ENCODE measurements at regions not wholly inside any gene's neighbourhood (a gene's known extent, or its start where the extent isn't known, plus 50 kb on each side); places are given as distances from the start of the nearest gene placed in this dataset.

DNA sequence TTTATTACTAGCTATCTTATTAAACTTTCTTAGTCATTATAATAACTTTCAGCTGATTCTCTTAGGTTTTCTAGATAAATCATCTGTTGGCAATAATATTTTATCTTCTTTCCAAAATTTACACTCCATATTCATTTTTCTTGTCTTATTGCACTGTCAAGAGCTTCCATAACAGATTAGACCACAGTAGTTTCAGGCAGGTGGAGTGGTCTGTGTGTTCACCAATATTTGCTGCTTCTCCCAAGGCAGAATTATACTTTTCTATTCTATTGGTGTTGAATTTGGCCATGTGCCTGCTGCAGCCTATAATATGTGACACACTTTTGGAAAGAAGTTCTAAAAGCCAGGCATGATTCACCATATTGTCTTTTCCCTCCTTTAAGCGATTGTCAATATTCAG, 422.8 kb downstream of the GATA3 start:
- no peak for ATAC-seq
- intact Hi-C loops (cut with DNase I) = loop anchor here (10.0 kb wide), 1 partner anchor 422 kb away; the partner anchor contains the start of gene GATA3
- no peak for DNase-seq (ENCODE audit: missing footprints)

DNA sequence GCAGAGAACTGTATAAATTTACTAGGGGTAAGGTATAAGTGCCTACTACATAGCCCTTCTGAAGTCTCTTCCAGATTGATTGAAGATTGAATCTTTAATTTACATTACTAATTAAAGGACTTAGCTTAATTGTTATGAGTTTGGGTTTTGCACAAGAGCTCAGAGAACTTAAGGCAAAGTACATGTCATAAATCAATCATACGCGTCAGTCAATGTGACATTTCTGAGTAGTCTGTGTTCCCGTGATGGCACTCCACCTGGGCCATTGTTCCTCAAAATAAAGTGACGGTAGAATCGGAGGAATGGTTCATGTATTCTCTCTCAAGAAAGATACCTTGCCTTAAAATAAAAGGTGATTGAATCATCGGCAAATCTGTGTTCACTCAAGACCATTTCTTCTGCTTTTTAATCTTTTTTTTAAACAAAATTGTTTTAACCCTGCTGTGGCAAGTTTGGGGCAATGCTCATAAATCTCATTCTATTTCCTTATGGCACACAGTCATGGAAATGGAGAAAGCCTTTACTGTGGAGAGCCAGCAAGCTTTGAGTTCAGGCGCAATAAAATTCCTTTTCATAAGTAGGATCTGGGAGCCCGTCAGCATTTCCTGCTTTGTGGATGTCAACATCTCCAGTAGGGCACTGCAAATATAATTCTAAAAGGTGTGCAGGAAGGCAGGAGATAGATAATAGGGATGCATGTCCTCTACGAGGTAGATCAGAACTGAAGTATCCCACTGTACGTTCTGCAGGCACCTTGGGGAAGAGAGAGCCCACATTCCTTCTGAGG, 427.4 kb downstream of the GATA3 start:
- DNase-seq (ENCODE audit: missing footprints) = no peak
- intact Hi-C loops (cut with DNase I) = no loop called here
- no peak for ATAC-seq

DNA sequence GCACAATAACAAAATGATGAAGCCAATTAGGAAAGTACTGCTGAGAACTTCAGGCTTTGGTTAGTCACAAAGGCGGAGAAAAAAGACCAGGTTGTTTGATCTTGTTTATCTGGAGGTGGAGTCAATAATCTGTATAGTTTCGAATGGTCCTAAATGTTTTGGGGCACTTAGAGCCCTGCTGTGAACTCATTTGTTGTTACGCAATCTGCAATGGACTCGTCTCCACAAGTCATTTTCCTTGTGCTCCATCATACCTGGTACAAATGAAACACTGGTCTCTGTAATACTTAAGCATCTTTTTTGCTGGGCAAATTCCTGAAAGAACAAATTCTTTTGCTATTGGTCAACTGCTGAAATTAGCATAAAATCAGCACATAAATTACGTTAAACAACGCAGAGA, 430.5 kb downstream of the GATA3 start:
- intact Hi-C loops (cut with DNase I) = no loop called here
- no peak for ATAC-seq
- DNase-seq (ENCODE audit: missing footprints) = no peak

- DNase-seq (ENCODE audit: missing footprints) (no peak), ATAC-seq (no peak)
- intact Hi-C loops (cut with DNase I) = no loop called here
Measured at GRCh38 chr10:8487346-8487745, 432.9 kb downstream of the GATA3 start.

DNA sequence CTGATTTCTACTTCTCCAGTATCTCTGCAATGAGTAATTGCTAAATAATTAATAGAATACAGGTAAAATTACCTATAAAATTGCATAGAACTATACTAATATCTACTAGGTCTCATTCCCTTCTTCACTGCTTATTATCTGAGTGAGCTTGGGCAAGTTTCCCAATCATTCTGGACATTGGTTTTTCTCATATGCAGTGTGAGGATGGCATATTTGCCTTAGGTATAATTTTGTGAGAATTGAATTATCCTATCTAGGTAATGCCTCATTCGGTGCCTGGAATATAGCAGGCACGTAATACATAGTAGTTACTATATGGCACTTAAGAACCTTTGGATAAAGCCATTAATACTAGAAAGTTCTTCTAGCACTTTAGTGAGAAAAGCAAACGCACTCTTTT, 434.7 kb downstream of the GATA3 start:
- intact Hi-C loops (cut with DNase I) = no loop called here
- ATAC-seq (no peak), DNase-seq (ENCODE audit: missing footprints) (no peak)

GRCh38 chr10:8489823-8490222, 435.3 kb downstream of the GATA3 start:
- ATAC-seq = no peak
- DNase-seq (ENCODE audit: missing footprints) = no peak
- intact Hi-C loops (cut with DNase I) = no loop called here

- intact Hi-C loops (cut with DNase I) = no loop called here
- DNase-seq (ENCODE audit: missing footprints) (no peak), ATAC-seq (no peak)
Measured at GRCh38 chr10:8498290-8498689, 443.8 kb downstream of the GATA3 start.

- DNase-seq (ENCODE audit: missing footprints) = no peak
- ATAC-seq = no peak
- intact Hi-C loops (cut with DNase I) = no loop called here
Measured at GRCh38 chr10:8498881-8499280, 444.4 kb downstream of the GATA3 start.

GRCh38 chr10:8499312-8499711, 444.8 kb downstream of the GATA3 start:
- intact Hi-C loops (cut with DNase I) = no loop called here
- ATAC-seq (no peak), DNase-seq (ENCODE audit: missing footprints) (no peak)

- intact Hi-C loops (cut with DNase I) = no loop called here
- ATAC-seq (no peak), DNase-seq (ENCODE audit: missing footprints) (no peak)
Measured at GRCh38 chr10:8499752-8500390, 445.4 kb downstream of the GATA3 start.

DNA sequence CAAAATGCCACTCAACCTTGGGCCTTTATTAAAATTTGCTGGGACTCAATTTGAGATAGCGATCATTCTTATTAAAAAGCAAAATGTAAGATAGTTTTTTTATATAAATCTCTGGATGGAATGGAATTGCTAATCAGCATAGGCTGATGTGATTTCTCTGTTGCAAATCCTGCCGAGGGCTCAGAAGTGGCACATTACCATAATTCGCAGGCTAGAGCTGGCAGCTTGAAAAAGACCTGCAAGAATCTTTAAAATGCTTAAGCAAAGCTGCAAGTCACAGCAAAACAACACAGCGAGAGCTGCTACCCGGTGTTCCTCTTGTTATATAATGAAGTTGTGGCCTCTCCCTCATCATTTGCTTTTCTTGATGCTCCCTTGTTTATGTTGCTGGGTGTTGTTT, 448.1 kb downstream of the GATA3 start:
- no peak for DNase-seq (ENCODE audit: missing footprints)
- intact Hi-C loops (cut with DNase I) = no loop called here
- ATAC-seq = no peak

- no peak for DNase-seq (ENCODE audit: missing footprints)
- intact Hi-C loops (cut with DNase I) = no loop called here
- ATAC-seq = no peak
Measured at GRCh38 chr10:8504499-8504898, 450.0 kb downstream of the GATA3 start.

DNA sequence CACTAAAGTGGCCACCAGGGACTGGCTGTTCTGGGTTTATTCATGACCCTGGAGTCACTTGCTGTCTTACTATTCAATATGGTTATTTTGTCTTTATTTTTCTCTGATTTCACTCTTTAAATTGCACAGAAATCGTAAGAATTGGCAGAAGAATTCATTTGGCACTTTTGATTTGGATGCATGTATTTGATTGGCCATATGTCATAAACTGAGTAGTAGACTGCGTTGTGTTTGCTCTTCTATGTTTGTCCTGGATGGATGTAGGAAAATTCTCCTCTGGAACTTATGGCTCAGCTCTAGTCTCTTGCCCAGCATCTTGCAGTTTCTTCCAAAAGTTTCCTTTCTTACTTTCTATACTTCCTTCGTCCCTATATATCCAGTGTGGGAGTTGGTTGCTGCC, 452.7 kb downstream of the GATA3 start:
- intact Hi-C loops (cut with DNase I) = no loop called here
- DNase-seq (ENCODE audit: missing footprints) (no peak), ATAC-seq (no peak)

DNA sequence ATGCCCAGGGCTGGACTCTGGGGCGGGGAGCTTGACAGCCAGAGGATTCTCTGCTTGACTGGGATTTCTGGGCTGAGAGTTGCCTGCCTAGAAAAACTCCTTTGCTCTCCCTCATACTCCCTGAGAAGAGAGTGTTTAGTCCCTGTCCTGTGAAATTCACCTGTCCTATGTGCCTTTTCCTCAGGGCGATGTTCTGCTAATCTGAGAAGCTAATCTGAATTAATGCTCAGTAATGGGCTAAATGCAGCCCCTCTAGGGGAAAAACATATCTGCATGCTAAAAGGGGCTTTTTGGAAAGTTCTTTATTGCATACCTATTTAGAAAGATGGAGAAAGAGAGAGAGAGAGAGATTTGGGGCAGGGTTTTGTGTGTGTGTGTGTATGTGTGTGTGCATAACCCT, 454.4 kb downstream of the GATA3 start:
- DNase-seq (ENCODE audit: missing footprints) = no peak
- no peak for ATAC-seq
- intact Hi-C loops (cut with DNase I) = no loop called here

- no peak for ATAC-seq
- no peak for DNase-seq (ENCODE audit: missing footprints)
- intact Hi-C loops (cut with DNase I) = no loop called here
Measured at GRCh38 chr10:8510471-8510870, 456.0 kb downstream of the GATA3 start.

DNA sequence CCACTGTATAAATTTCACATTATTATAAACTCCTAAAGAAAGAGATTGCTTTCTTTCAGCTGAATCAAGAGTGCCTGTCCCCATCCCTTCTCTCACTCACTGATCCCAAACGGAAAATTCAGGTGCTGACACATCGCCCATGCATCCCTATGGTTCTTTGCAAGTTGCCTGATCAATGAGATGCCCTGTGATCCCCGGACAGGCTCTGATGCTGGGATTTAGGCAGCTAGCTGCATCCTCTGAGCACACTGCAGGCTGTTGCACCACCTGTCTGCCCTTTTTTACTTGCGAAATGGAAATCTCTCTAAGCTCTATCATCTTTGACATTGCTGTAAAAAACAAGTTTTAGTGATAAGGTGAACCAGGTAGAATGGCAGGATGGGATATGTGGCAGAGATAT, 456.5 kb downstream of the GATA3 start:
- no peak for DNase-seq (ENCODE audit: missing footprints)
- intact Hi-C loops (cut with DNase I) = no loop called here

DNA sequence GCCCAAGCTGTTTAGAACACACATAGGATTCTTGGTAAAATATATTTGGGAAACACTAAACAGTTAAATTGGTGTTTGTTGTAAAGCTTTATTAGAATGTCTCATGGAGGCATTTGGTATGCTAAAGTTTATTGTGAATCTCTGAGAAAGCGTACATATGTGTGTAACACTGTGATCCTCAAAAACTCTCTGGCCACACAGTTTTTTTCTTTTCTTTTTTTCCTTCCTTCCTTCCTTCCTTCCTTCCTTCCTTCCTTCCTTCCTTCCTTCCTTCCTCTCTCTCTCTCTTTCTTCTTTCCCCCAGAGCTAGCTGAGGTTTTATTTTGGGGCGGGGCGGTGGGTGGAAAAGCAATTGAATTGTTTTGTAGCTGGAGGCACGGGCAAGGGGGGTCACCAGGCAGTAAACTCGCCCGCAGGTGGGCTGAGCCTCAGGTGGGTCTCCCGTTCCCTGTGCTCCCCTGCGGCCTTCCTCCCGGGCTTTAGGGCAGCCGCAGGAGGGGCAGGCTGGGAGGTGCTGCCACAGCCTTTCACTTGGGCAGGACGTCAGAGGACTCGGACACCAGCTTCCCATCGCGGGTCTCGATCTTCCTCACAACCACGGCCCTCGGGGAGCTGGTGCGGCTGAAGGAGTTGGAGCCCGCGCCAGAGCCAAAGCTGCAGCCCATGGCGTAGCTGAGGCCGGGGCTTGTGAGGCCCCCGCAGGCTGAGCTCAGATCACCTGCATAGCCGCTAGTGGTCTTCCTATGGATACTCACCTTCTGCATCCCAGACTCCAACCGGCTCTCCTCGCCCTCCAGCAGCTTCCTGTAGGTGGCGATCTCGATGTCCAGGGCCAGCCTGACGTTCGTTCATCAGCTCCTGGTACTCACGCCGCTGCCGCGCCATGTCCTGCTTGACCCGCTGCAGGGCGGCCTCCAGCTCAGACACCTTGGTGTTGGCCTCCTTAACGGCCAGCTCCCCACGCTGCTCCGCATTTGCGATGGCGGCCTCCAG, 459.0 kb downstream of the GATA3 start:
- intact Hi-C loops (cut with DNase I) = no loop called here
- ATAC-seq (no peak), DNase-seq (ENCODE audit: missing footprints) (no peak)

More for the DNA sequence above, 456.5 kb downstream of the GATA3 start:
- no peak for ATAC-seq

- DNase-seq (ENCODE audit: missing footprints) (no peak), ATAC-seq (no peak)
- intact Hi-C loops (cut with DNase I) = no loop called here
Measured at GRCh38 chr10:8520382-8520781, 465.9 kb downstream of the GATA3 start.

- intact Hi-C loops (cut with DNase I) = no loop called here
- no peak for DNase-seq (ENCODE audit: missing footprints)
- no peak for ATAC-seq
Measured at GRCh38 chr10:8527773-8528172, 473.3 kb downstream of the GATA3 start.

DNA sequence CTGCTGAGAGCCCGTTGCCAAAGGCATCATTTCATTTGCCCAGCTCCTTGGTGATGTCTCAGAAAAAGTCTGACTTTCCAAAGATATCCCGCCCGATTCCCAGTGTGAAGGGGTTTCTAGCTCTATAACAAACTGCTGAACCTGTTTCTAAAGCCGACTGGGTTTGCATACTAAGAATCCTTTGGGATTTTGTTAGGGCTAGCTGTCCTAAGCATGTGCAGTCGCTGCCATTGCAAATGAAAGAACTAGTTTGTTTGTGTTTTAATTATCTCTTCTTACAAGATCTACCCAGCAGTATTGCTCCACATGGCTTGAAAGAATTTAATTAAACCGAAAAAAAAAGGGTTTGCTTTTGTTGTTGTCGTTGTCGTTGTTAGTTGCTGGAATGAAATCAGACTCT, 476.6 kb downstream of the GATA3 start:
- intact Hi-C loops (cut with DNase I) = no loop called here

More for the DNA sequence above, 476.6 kb downstream of the GATA3 start:
- DNase-seq (ENCODE audit: missing footprints) (no peak), ATAC-seq (no peak)

Data from Right ventricle myocardium inferior (tissue), 1 donor.